C4-2B (cell line): ENCODE measurements at regions not wholly inside any gene's neighbourhood (a gene's known extent, or its start where the extent isn't known, plus 50 kb on each side); places are given as distances from the start of the nearest gene placed in this dataset.

Experiments used
- ZFX ChIP-seq: fragments of 450-650 bp; IDR thresholded peaks from 2 replicates; pipeline ENCODE4 v1.6.1; 2017
- TF ChIP-seq, protein P1 (sequence below): fragments of 450-650 bp; conservative IDR thresholded peaks from 2 replicates; pipeline ENCODE4 v1.5.1; 2017; ENCODE audit warnings: mild to moderate bottlenecking

DNA sequence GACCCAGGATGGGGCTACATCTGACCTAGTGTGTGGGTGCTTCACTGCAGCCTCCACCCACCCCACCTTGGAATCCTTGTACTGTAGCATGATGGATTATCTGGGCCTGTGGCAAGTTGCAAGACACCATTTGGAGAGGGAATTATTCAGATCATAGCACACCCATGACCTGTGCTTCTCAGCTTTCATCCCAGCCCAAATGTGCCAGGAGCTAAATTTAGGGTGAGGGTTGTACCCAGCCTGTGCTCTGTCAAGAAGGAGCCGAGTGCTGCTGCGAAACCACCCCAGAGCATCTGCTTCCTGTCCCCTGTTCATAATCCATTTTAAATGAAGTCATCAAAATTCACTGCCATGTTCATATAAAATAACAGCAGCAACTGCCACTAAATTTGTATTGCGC is 394.5 kb downstream of the SHANK2 start:
- TF ChIP-seq, protein P1, sequence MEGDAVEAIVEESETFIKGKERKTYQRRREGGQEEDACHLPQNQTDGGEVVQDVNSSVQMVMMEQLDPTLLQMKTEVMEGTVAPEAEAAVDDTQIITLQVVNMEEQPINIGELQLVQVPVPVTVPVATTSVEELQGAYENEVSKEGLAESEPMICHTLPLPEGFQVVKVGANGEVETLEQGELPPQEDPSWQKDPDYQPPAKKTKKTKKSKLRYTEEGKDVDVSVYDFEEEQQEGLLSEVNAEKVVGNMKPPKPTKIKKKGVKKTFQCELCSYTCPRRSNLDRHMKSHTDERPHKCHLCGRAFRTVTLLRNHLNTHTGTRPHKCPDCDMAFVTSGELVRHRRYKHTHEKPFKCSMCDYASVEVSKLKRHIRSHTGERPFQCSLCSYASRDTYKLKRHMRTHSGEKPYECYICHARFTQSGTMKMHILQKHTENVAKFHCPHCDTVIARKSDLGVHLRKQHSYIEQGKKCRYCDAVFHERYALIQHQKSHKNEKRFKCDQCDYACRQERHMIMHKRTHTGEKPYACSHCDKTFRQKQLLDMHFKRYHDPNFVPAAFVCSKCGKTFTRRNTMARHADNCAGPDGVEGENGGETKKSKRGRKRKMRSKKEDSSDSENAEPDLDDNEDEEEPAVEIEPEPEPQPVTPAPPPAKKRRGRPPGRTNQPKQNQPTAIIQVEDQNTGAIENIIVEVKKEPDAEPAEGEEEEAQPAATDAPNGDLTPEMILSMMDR, result no peak
- TF ChIP-seq ZFX, result no peak
